ENCODE measurements at regions not wholly inside any gene's neighbourhood (a gene's known extent, or its start where the extent isn't known, plus 50 kb on each side); places are given as distances from the start of the nearest gene placed in this dataset.

GRCh38 chr10:107749235-107749634, 584.7 kb upstream of the SORCS1 start:
- Mint-ChIP-seq H3K27ac (no peak overlapping the region), H3K4me3 (no peak overlapping the region), H3K27me3 (ENCODE audit: low read depth) (no peaks in the 10 kb centered on the region), H3K4me1 (no peaks in the 10 kb centered on the region), H3K36me3 (ENCODE audit: insufficient read depth in 1 of 3, low read depth in 3 of 3) (no peaks in the 10 kb centered on the region), H3K9me3 (peaks cover 0 to 2% of the 10 kb centered on the region in 2 experiments; a peak in 3 of 5 replicates)
- H2BK15ac ChIP-seq (ENCODE audit: low read depth, low read length), result no peak overlapping the region
- no peak overlapping the region for H3K23ac ChIP-seq (ENCODE audit: insufficient read length, low read depth, low read length)
- no peak overlapping the region for H3K56ac ChIP-seq (ENCODE audit: insufficient read length, low read depth, low read length)
- no CpG with 5 or more reads among the region's 3 CpGs for WGBS (ENCODE audit: extremely low coverage, insufficient read length, low lambda C conversion rate)
- H3K4me2 ChIP-seq (ENCODE audit: insufficient read depth, insufficient read length, low read length), result no peak overlapping the region
- no peak overlapping the region for H3T11ph ChIP-seq (ENCODE audit: low read length)
- DNase-seq, result no peak
- H2BK20ac ChIP-seq (ENCODE audit: low read depth, low read length, poor library complexity, severe bottlenecking), result no peak overlapping the region
- no peak overlapping the region for H3K14ac ChIP-seq (ENCODE audit: insufficient read depth, low read length)
- no peak overlapping the region for H2BK12ac ChIP-seq (ENCODE audit: insufficient read length, low read depth, low read length)
- no peak for TF ChIP-seq CTCF (conservative IDR thresholded peaks at IDR 0.05)
- H3K27ac ChIP-seq (ENCODE audit: insufficient read length, low read depth, low read length), result no peak overlapping the region
- H3K9me3 ChIP-seq (ENCODE audit: control insufficient read depth, low read depth, low read length), result no peaks in the 10 kb centered on the region
- no peak overlapping the region for H2BK120ac ChIP-seq (ENCODE audit: low read depth, low read length, poor library complexity, severe bottlenecking)
- no peak overlapping the region for H3K9ac ChIP-seq (ENCODE audit: extremely low read depth, insufficient read length, low read length)
- no peaks in the 10 kb centered on the region for H3K4me1 ChIP-seq (ENCODE audit: insufficient read depth, low read length)
- H2AK5ac ChIP-seq (ENCODE audit: insufficient read length, low read length), result no peak overlapping the region
- H4K5ac ChIP-seq (ENCODE audit: insufficient read length, low read depth, low read length), result no peak overlapping the region
- H3K18ac ChIP-seq (ENCODE audit: insufficient read length, low read depth, low read length), result no peak overlapping the region
- H2BK5ac ChIP-seq (ENCODE audit: insufficient read length, low read length), result no peak overlapping the region
- no peaks in the 10 kb centered on the region for H3K79me2 ChIP-seq (ENCODE audit: insufficient read depth, low read length)
- no peaks in the 10 kb centered on the region for H3K79me1 ChIP-seq (ENCODE audit: insufficient read depth, low read depth, low read length, poor library complexity, severe bottlenecking)
- no peaks in the 10 kb centered on the region for H3K27me3 ChIP-seq (ENCODE audit: insufficient read depth, low read length)
- H3K4ac ChIP-seq (ENCODE audit: low read depth, low read length), result no peak overlapping the region
- H4K91ac ChIP-seq (ENCODE audit: insufficient read length, low read depth, low read length), result no peak overlapping the region
- no peaks in the 10 kb centered on the region for H4K20me1 ChIP-seq (ENCODE audit: control insufficient read depth, insufficient read depth, insufficient read length)
- no peak overlapping the region for H2AFZ ChIP-seq (ENCODE audit: low read length)
- no peak overlapping the region for H4K8ac ChIP-seq (replicated peaks; ENCODE audit: insufficient read length, low read depth, low read length)
- no peaks in the 10 kb centered on the region for H3K23me2 ChIP-seq (ENCODE audit: insufficient read length, low read depth, low read length, poor library complexity, severe bottlenecking)

Data from H9 (cell line).